ENCODE measurements at regions not wholly inside any gene's neighbourhood (a gene's known extent, or its start where the extent isn't known, plus 50 kb on each side); places are given as distances from the start of the nearest gene placed in this dataset.

DNA sequence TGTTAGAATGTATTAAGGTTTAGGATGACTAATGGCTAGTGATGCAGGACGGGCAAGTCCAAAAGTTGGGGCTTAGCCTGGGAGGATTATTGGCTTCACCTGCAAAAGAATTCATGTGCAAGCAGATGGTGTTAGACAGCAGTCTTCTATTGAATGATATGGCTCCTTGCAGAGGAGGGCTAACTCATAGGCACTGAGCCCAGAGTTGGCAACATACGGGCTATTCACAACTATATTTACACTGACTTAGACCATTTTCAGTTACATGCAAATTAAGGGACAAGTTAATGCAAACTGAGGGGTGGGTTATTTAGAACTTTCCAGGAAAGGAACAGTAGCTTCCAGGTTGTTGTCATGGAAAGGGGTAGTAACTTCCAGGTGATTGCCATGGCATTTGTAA lies 1017.1 kb upstream of the EEF2KMT start:
- Histone ChIP-seq H3K36me3 (no peaks in the 10 kb centered on the region), H3K4me3 (no peak overlapping the region), H3K27me3 (no peaks in the 10 kb centered on the region), H3K27ac (no peak overlapping the region), H3K9me3 (no peaks in the 10 kb centered on the region), H3K4me1 (no peaks in the 10 kb centered on the region)
- WGBS, 2 donors (ENCODE audit: low coverage in 1 of 2), result 60 to 64% methylated on average over 1 to 2 of the region's 2 CpGs
- no peak for DNase-seq
- TF ChIP-seq POLR2A (IDR thresholded peaks at IDR 0.05) (no peak), EP300 (IDR thresholded peaks at IDR 0.05; ENCODE audit: low read depth) (no peak), POLR2AphosphoS5 (IDR thresholded peaks at IDR 0.05) (no peak)
- TF ChIP-seq, protein P1, sequence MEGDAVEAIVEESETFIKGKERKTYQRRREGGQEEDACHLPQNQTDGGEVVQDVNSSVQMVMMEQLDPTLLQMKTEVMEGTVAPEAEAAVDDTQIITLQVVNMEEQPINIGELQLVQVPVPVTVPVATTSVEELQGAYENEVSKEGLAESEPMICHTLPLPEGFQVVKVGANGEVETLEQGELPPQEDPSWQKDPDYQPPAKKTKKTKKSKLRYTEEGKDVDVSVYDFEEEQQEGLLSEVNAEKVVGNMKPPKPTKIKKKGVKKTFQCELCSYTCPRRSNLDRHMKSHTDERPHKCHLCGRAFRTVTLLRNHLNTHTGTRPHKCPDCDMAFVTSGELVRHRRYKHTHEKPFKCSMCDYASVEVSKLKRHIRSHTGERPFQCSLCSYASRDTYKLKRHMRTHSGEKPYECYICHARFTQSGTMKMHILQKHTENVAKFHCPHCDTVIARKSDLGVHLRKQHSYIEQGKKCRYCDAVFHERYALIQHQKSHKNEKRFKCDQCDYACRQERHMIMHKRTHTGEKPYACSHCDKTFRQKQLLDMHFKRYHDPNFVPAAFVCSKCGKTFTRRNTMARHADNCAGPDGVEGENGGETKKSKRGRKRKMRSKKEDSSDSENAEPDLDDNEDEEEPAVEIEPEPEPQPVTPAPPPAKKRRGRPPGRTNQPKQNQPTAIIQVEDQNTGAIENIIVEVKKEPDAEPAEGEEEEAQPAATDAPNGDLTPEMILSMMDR (IDR thresholded peaks at IDR 0.05), result no peak
- in situ Hi-C loops (cut with MboI; ENCODE audit: low pct_ligation_motif_present in 1 of 4, low pct_unique_long_range_greater_than_20kb in 1 of 4, low sequenced_read_pairs in 3 of 4) (no loop called here), intact Hi-C loops (cut with DNase I; ENCODE audit: low total_unique reads) (no loop called here)

GRCh38 chr16:6113749-6114148 lies 1016.2 kb upstream of the EEF2KMT start:
- Histone ChIP-seq H3K27ac (no peak overlapping the region), H3K27me3 (no peaks in the 10 kb centered on the region), H3K4me3 (no peak overlapping the region), H3K9me3 (no peaks in the 10 kb centered on the region), H3K36me3 (no peaks in the 10 kb centered on the region), H3K4me1 (no peaks in the 10 kb centered on the region)
- TF ChIP-seq POLR2AphosphoS5 (IDR thresholded peaks at IDR 0.05), result no peak
- no peak for TF ChIP-seq POLR2A (IDR thresholded peaks at IDR 0.05)
- TF ChIP-seq EP300 (IDR thresholded peaks at IDR 0.05; ENCODE audit: low read depth), result no peak
- TF ChIP-seq, protein P1 (IDR thresholded peaks at IDR 0.05), result no peak
- DNase-seq, result no peak
- intact Hi-C loops (cut with DNase I; ENCODE audit: low total_unique reads), result no loop called here
- WGBS, 2 donors (ENCODE audit: low coverage in 1 of 2), result 53 to 79% methylated on average over 2 to 6 of the region's 6 CpGs
- in situ Hi-C loops (cut with MboI; ENCODE audit: low pct_ligation_motif_present in 1 of 4, low pct_unique_long_range_greater_than_20kb in 1 of 4, low sequenced_read_pairs in 3 of 4), result no loop called here

DNA sequence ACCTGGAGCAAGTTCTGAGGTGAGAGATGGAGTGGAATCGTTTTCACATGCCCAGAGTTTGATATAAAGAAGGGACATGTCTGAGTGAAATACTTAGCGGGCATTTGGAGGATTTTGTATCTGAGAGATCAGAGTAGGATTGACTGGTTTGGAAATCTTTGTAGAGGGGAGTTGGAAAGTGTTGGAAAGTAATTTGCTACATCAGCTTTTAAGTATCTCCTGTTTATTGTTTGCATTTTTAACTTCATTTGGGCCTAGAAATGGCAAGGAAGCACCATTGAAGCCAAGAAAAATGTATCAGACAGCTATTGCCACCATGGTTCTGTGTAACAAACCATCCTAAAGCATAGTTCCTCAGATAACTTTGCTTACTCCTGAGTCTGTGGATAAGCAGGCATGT lies 1015.1 kb upstream of the EEF2KMT start:
- H3K36me3 ChIP-seq, result no peaks in the 10 kb centered on the region
- H3K4me1 ChIP-seq, result no peaks in the 10 kb centered on the region
- no peaks in the 10 kb centered on the region for H3K9me3 ChIP-seq
- TF ChIP-seq, protein P1 (IDR thresholded peaks at IDR 0.05), result no peak
- TF ChIP-seq POLR2AphosphoS5 (IDR thresholded peaks at IDR 0.05), result no peak
- TF ChIP-seq EP300 (IDR thresholded peaks at IDR 0.05; ENCODE audit: low read depth), result no peak
- no peak for TF ChIP-seq POLR2A (IDR thresholded peaks at IDR 0.05)
- 73 to 83% methylated on average over 2 of the region's 2 CpGs for WGBS, 2 donors (ENCODE audit: low coverage in 1 of 2)
- H3K27me3 ChIP-seq, result no peaks in the 10 kb centered on the region
- H3K27ac ChIP-seq, result no peak overlapping the region
- DNase-seq, result no peak
- in situ Hi-C loops (cut with MboI; ENCODE audit: low pct_ligation_motif_present in 1 of 4, low pct_unique_long_range_greater_than_20kb in 1 of 4, low sequenced_read_pairs in 3 of 4), result no loop called here
- H3K4me3 ChIP-seq, result no peak overlapping the region
- intact Hi-C loops (cut with DNase I; ENCODE audit: low total_unique reads), result no loop called here

DNA sequence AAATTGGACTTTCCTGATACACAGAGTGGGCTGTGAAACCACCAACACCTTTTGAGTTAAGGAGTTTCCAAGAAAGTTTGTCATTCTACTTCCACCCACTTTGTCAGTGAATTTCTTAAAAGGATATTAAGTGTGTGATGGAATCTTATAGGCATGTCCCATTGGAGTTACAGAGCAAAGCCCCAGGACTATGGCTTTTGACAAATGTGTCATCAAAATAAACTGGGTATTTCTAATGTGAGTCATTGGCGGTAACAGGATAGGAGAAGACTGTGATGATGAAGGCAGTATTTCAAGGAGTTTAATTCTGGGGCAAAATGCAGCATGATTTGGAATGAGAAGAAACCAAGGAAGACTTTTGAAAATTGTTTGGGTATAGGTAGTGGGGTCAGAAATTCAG lies 1013.8 kb upstream of the EEF2KMT start:
- no peak for DNase-seq
- TF ChIP-seq POLR2AphosphoS5 (IDR thresholded peaks at IDR 0.05) (no peak), POLR2A (IDR thresholded peaks at IDR 0.05) (no peak), EP300 (IDR thresholded peaks at IDR 0.05; ENCODE audit: low read depth) (no peak)
- TF ChIP-seq, protein P1 (IDR thresholded peaks at IDR 0.05), result no peak
- in situ Hi-C loops (cut with MboI; ENCODE audit: low pct_ligation_motif_present in 1 of 4, low pct_unique_long_range_greater_than_20kb in 1 of 4, low sequenced_read_pairs in 3 of 4), result no loop called here
- Histone ChIP-seq H3K27me3 (no peaks in the 10 kb centered on the region), H3K36me3 (no peaks in the 10 kb centered on the region), H3K27ac (no peak overlapping the region), H3K9me3 (no peaks in the 10 kb centered on the region), H3K4me3 (no peak overlapping the region), H3K4me1 (no peaks in the 10 kb centered on the region)
- intact Hi-C loops (cut with DNase I; ENCODE audit: low total_unique reads), result no loop called here
- 93 to 100% methylated on average over 1 of the region's 1 CpG for WGBS, 2 donors (ENCODE audit: low coverage in 1 of 2)

Data from transverse colon (tissue), 4 donors.